GM20000 (cell line): ENCODE measurements at regions not wholly inside any gene's neighbourhood (a gene's known extent, or its start where the extent isn't known, plus 50 kb on each side); places are given as distances from the start of the nearest gene placed in this dataset.

Source experiments
- DNase-seq: peaks from one replicate; pipeline ENCODE4 v3.0.0; 2012; ENCODE audit warnings: low spot score
- CTCF ChIP-seq: IDR thresholded peaks from 2 replicates; pipeline ENCODE4 v1.5.1; 2012; ENCODE audit warnings: mild to moderate bottlenecking, control low read depth; ENCODE audit errors: extremely low read depth, missing control alignments

DNA sequence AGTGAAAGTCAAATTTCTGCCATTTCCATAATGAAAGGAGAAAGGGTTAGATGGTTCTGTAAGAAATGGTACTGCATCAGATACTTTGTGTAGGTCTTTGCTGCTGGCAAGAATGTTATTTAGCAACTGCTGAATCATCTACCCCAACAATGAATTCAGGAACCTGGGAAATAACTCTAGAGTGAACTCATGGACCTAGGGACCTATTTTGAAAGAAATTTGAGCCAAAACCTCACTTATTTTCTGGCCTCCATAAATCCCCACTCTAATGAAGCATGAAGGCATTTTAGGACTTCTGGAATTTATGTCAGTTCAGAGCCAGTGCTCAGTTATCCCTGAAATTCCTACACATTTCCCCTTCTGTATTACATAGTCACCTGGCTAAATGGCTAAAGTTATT is 50.9 kb upstream of the CPNE8 start:
- DNase-seq = no peak
- no peak for TF ChIP-seq CTCF
